HFF-Myc (cell line): ENCODE measurements at regions not wholly inside any gene's neighbourhood (a gene's known extent, or its start where the extent isn't known, plus 50 kb on each side); places are given as distances from the start of the nearest gene placed in this dataset.
"Not testable (repeated sequence)": the region's sequence is repeated elsewhere in the genome, so short reads cannot be mapped to it uniquely, and the experiment has no call there.

Source experiments
- DNase-seq: peaks from one replicate; pipeline ENCODE4 v3.0.0-alpha.2; 2011; ENCODE audit warnings: low read depth; ENCODE audit errors: extremely low read depth
- H3K4me3 ChIP-seq: replicated peaks from 2 replicates; pipeline ENCODE4 v1.5.1; 2011; ENCODE audit warnings: low read depth, mild to moderate bottlenecking, control low read depth, low read length
- TF ChIP-seq, protein P1 (sequence below): IDR thresholded peaks from 2 replicates; pipeline ENCODE4 v1.5.1; 2012; ENCODE audit warnings: mild to moderate bottlenecking, low read depth, low read length, control low read depth; ENCODE audit errors: missing control alignments

DNA sequence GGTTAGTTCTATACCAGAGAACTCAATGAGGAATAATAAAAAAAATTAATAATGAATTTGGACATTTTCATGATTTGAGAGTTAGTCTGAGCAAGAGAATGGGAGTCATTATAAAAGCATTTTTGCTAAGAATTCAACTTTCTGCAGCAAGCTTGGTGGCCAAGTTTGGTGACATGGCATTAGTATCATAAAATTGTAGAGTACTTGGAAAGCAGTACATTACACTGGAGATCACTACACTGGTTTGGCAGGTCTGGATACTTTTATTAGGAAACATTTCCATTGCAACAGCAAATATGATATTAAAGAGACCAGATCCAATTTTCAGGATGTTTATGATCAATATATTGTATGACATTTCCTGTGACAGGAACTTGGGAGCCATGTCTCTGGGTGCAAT, 249.1 kb upstream of the INTU start:
- TF ChIP-seq, protein P1, sequence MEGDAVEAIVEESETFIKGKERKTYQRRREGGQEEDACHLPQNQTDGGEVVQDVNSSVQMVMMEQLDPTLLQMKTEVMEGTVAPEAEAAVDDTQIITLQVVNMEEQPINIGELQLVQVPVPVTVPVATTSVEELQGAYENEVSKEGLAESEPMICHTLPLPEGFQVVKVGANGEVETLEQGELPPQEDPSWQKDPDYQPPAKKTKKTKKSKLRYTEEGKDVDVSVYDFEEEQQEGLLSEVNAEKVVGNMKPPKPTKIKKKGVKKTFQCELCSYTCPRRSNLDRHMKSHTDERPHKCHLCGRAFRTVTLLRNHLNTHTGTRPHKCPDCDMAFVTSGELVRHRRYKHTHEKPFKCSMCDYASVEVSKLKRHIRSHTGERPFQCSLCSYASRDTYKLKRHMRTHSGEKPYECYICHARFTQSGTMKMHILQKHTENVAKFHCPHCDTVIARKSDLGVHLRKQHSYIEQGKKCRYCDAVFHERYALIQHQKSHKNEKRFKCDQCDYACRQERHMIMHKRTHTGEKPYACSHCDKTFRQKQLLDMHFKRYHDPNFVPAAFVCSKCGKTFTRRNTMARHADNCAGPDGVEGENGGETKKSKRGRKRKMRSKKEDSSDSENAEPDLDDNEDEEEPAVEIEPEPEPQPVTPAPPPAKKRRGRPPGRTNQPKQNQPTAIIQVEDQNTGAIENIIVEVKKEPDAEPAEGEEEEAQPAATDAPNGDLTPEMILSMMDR, result no peak
- H3K4me3 ChIP-seq, result no peak overlapping the region
- no peak for DNase-seq

DNA sequence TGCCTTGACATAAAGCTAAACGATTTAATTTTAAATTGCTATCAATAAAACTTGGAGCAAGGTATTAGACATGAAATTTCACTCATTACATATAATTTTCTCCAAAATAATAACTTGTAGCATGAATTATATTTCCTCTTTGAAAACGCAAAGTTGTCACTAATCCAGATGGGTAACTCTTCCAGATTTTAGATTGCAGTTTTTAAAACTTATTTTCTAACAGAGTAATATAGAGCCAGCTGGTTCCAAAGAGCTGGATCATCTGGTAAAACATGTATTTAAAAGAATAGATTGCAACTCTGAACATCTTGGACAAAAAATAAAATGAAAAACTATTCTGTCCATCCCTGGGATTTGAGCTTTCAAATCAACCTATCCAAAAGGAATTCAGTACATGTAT, 238.2 kb upstream of the INTU start:
- no peak overlapping the region for H3K4me3 ChIP-seq
- DNase-seq, result no peak
- TF ChIP-seq, protein P1, result no peak

DNA sequence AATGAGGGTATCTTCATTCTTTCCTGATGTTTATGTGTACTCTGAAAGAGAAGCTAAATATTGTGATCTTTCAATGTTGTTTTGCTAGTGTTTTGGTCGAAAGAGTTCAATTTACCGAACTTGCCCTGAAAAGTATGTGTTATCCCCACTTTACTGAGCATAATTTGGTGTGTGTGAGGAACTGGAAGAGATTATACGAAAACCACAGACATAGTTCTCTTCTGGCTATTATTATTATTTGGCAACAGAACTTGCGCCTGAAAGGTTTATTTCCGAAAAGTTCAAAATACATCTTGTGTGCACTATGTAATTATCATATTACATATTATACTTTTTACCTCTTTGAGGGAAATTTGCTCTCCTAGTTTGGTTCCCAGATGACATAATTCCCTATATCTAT, 232.5 kb upstream of the INTU start:
- H3K4me3 ChIP-seq, result no peak overlapping the region
- no peak for DNase-seq
- TF ChIP-seq, protein P1, result no peak

DNA sequence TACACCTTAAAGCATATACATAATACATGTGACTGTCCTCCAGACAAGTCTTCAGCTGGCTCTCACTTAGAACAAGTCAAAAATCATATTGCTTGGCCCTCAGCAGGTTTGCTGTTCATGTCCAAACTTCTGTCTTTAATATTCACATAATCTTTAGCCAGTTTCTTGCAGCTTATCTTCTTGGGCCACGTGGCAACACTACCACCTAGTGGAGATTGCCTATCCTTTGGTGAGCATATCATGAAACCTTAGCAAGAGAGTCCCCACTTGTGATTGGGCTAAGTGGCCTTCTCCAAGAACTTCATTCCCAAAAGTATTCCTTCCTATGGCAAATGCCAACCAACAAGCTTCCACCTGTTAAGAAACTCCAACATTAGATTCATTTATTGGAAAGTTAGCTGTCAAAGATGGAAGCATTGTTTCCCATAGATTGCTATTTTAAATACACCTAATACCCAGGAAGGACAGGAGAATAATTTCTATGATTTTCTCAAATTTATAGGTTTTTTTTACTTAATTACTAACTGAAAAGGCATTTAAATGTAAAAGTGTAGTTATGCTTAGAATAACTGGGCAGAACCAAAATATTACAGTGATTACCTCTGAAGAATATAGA, 231.9 kb upstream of the INTU start:
- DNase-seq, result peak; percentile 75
- TF ChIP-seq, protein P1, result peak; percentile 91
- H3K4me3 ChIP-seq, result no peak overlapping the region

DNA sequence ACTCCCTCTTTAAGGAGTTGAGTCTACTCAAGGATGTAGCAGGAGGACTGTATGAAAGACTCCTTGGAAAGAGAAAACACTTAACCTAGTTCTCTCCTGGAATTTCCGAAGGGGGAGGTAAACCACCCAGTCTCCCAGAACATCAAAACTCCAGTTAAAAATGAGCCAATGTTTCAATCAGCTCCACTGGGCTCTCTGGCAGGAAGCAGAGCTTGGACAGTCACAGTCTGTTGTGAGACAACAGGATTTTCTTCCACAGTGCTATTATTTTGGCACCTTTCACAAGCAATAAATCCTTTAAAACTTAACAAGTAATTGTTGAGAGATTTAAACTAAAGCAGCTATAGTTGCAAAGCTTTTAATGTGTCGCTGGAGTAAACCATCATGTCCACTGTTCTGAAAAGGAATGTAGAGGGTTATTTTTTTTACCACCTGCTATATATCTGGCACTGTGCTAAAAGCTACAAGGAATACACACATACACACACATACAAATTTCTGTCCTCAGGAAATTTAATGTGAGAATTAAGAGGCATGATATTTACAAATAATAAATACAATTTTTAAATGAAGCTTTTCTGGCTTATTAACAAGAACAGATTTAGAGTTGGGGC, 229.2 kb upstream of the INTU start:
- no peak overlapping the region for H3K4me3 ChIP-seq
- TF ChIP-seq, protein P1, result no peak
- no peak for DNase-seq

DNA sequence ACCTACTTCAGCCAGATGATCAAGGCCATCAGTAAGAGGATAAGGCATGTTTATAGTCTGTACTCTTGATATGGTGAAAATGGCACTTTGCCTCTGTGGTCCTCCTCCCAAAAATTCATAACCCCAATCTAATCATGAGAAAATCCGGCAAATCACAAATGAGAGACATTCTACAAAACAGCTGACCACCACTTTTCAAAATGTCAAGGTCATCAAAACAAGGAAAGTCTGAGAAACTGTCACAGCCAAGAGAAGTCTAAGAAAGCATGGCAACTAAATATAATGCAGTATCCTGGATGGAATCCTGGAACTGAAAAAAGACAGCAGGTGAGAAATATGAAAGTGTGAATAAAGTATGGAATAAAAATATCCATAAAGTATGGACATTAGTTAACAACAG, 226.6 kb upstream of the INTU start:
- no peak for DNase-seq
- no peak overlapping the region for H3K4me3 ChIP-seq
- TF ChIP-seq, protein P1, result no peak

DNA sequence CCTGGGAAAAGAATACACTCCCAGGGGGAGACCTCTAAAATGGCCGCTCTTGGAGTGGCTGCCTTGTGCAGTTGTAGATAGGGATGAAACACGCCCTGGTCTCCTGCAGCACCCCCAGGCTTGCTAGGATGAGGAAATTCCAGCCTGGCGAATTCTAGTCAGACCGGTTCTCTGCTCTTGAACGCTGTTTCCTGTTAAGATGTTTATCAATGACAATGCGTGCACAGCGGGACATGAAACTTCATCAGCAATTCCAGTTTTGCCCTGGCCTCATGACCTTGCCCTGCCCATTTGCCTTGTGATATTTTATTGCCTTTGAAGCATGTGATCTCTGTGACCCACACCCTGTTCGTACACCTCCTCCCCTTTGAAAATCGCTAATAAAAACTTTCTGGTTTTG, 225.2 kb upstream of the INTU start:
- not testable (repeated sequence) for H3K4me3 ChIP-seq, DNase-seq
